ENCODE measurements at regions not wholly inside any gene's neighbourhood (a gene's known extent, or its start where the extent isn't known, plus 50 kb on each side); places are given as distances from the start of the nearest gene placed in this dataset.

GRCh38 chr21:36626791-36627190, 72.1 kb upstream of the SIM2 start:
- TF ChIP-seq CTCF (IDR thresholded peaks at IDR 0.05; ENCODE audit: low read depth, low read length) = no peak
- TF ChIP-seq EZH2phosphoT487 (IDR thresholded peaks at IDR 0.05; ENCODE audit: low read depth) = no peak
